HEK293 (cell line): ENCODE measurements at regions not wholly inside any gene's neighbourhood (a gene's known extent, or its start where the extent isn't known, plus 50 kb on each side); places are given as distances from the start of the nearest gene placed in this dataset.

ENCODE experiments used
- CTCF ChIA-PET: fragments of 350-600 bp; formaldehyde crosslinking; extraction: SDS; loops from one replicate; lab custom pipeline; 2021; ENCODE audit warnings: antibody characterized with exemption; lab: Yijun Ruan, JAX
- POLR2A ChIA-PET: fragments of 300-600 bp; formaldehyde crosslinking; extraction: SDS; loops from one replicate; lab custom pipeline; 2020; ENCODE audit warnings: antibody characterized with exemption, inconsistent platforms; lab: Yijun Ruan, JAX
- H3K27ac ChIP-seq: fragments of 200-500 bp; sonication (Bioruptor generic); 2 replicates; pipeline ENCODE4 v1.5.1; 2014; ENCODE audit warnings: low read depth, low read length, control low read depth, inconsistent platforms; ENCODE audit errors: extremely low read depth
- H3K36me3 ChIP-seq, 2 experiments: fragments of 200-500 bp in 1 of 2; sonication (Bioruptor generic) in 1 of 2; 1 replicate in 1 of 2; 2 replicates in 1 of 2; pipeline ENCODE4 v1.5.1; 2014 to 2017; ENCODE audit warnings: inconsistent platforms in 2 of 2, low read length in 2 of 2; ENCODE audit not compliant: control insufficient read depth in 2 of 2, insufficient read depth in 1 of 2
- H3K4me1 ChIP-seq: fragments of 200-500 bp; sonication (Bioruptor generic); 2 replicates; pipeline ENCODE4 v1.5.1; 2014; ENCODE audit warnings: mild to moderate bottlenecking, low read length, inconsistent platforms; ENCODE audit not compliant: control insufficient read depth, insufficient read depth
- H3K4me3 ChIP-seq: 2 replicates; pipeline ENCODE4 v1.5.1; 2011; ENCODE audit warnings: low read depth, mild to moderate bottlenecking, control low read depth, low read length, moderate library complexity
- H3K9me3 ChIP-seq: fragments of 200-500 bp; sonication (Bioruptor generic); 2 replicates; pipeline ENCODE4 v1.5.1; 2014; ENCODE audit warnings: low read depth, low read length, inconsistent platforms; ENCODE audit not compliant: control insufficient read depth, insufficient read depth
- FEZF1 ChIP-seq: fragments of 450-650 bp; formaldehyde crosslinking; IDR thresholded peaks from 2 replicates; pipeline ENCODE4 v1.5.1; 2016; ENCODE audit warnings: missing biosample characterization, missing genetic modification characterization
- KLF1 ChIP-seq: fragments of 450-650 bp; formaldehyde crosslinking; IDR thresholded peaks from 2 replicates; pipeline ENCODE4 v1.5.1; 2016; ENCODE audit warnings: missing biosample characterization, missing genetic modification characterization
- KLF10 ChIP-seq: fragments of 450-650 bp; IDR thresholded peaks from 2 replicates; pipeline ENCODE4 v1.5.1; 2018; ENCODE audit warnings: missing biosample characterization, mild to moderate bottlenecking, missing genetic modification characterization
- KLF16 ChIP-seq: fragments of 450-650 bp; formaldehyde crosslinking; IDR thresholded peaks from 2 replicates; pipeline ENCODE4 v1.5.1; 2017; ENCODE audit warnings: missing biosample characterization, missing genetic modification characterization
- SP2 ChIP-seq: fragments of 450-650 bp; formaldehyde crosslinking; IDR thresholded peaks from 2 replicates; pipeline ENCODE4 v1.5.1; 2016; ENCODE audit warnings: missing biosample characterization, missing genetic modification characterization
- YY2 ChIP-seq: fragments of 450-650 bp; formaldehyde crosslinking; IDR thresholded peaks from 2 replicates; pipeline ENCODE4 v1.5.1; 2016; ENCODE audit warnings: missing biosample characterization, missing genetic modification characterization
- ZBTB17 ChIP-seq: fragments of 450-650 bp; formaldehyde crosslinking; IDR thresholded peaks from 2 replicates; pipeline ENCODE4 v1.5.1; 2016; ENCODE audit warnings: missing biosample characterization, missing genetic modification characterization
- ZFP37 ChIP-seq: fragments of 450-650 bp; formaldehyde crosslinking; IDR thresholded peaks from 2 replicates; pipeline ENCODE4 v1.5.1; 2016; ENCODE audit warnings: missing biosample characterization, missing genetic modification characterization
- ZNF138 ChIP-seq: fragments of 450-650 bp; formaldehyde crosslinking; IDR thresholded peaks from 2 replicates; pipeline ENCODE4 v1.5.1; 2016; ENCODE audit warnings: missing biosample characterization, missing genetic modification characterization, borderline replicate concordance
- ZNF174 ChIP-seq: fragments of 450-650 bp; formaldehyde crosslinking; IDR thresholded peaks from 2 replicates; pipeline ENCODE4 v1.5.0; 2017; ENCODE audit warnings: missing biosample characterization, mild to moderate bottlenecking, missing genetic modification characterization
- ZNF175 ChIP-seq: fragments of 450-650 bp; formaldehyde crosslinking; IDR thresholded peaks from 2 replicates; pipeline ENCODE4 v1.5.1; 2016; ENCODE audit warnings: missing biosample characterization, missing genetic modification characterization
- ZNF341 ChIP-seq: fragments of 450-650 bp; formaldehyde crosslinking; IDR thresholded peaks from 2 replicates; pipeline ENCODE4; 2016; ENCODE audit warnings: low read depth, missing biosample characterization, missing genetic modification characterization
- ZNF350 ChIP-seq: fragments of 450-650 bp; formaldehyde crosslinking; IDR thresholded peaks from 2 replicates; pipeline ENCODE4 v1.5.0; 2017; ENCODE audit warnings: missing biosample characterization, mild to moderate bottlenecking, missing genetic modification characterization
- ZNF391 ChIP-seq: fragments of 450-650 bp; formaldehyde crosslinking; IDR thresholded peaks from 2 replicates; pipeline ENCODE4 v1.5.1; 2016; ENCODE audit warnings: low read depth, missing biosample characterization, missing genetic modification characterization, borderline replicate concordance
- ZNF514 ChIP-seq: fragments of 450-650 bp; formaldehyde crosslinking; IDR thresholded peaks from 2 replicates; pipeline ENCODE4 v1.5.1; 2016; ENCODE audit warnings: missing biosample characterization, missing genetic modification characterization
- ZNF792 ChIP-seq: fragments of 450-650 bp; formaldehyde crosslinking; IDR thresholded peaks from 2 replicates; pipeline ENCODE4 v1.5.1; 2016; ENCODE audit warnings: missing biosample characterization, missing genetic modification characterization
- ZNF837 ChIP-seq: fragments of 450-650 bp; formaldehyde crosslinking; IDR thresholded peaks from 2 replicates; pipeline ENCODE4 v1.5.1; 2016; ENCODE audit warnings: missing biosample characterization, missing genetic modification characterization
- ZSCAN16 ChIP-seq: fragments of 450-650 bp; formaldehyde crosslinking; IDR thresholded peaks from 2 replicates; pipeline ENCODE4 v1.5.1; 2016; ENCODE audit warnings: missing biosample characterization, missing genetic modification characterization
- TF ChIP-seq, protein P1 (sequence below): fragments of 450-650 bp; formaldehyde crosslinking; IDR thresholded peaks from 2 replicates; pipeline ENCODE4 v1.5.1; 2016; ENCODE audit warnings: missing biosample characterization, missing genetic modification characterization
- TF ChIP-seq, protein P2 (sequence below): fragments of 450-650 bp; formaldehyde crosslinking; IDR thresholded peaks from 2 replicates; pipeline ENCODE4 v1.5.1; 2016; ENCODE audit warnings: missing biosample characterization, missing genetic modification characterization
- TF ChIP-seq, protein P3 (sequence below): fragments of 450-650 bp; formaldehyde crosslinking; IDR thresholded peaks from 2 replicates; pipeline ENCODE4 v1.5.1; 2016; ENCODE audit warnings: missing biosample characterization, missing genetic modification characterization
- TF ChIP-seq, protein P4 (sequence below): fragments of 450-650 bp; formaldehyde crosslinking; IDR thresholded peaks from 2 replicates; pipeline ENCODE4 v1.5.1; 2016; ENCODE audit warnings: missing biosample characterization, missing genetic modification characterization

DNA sequence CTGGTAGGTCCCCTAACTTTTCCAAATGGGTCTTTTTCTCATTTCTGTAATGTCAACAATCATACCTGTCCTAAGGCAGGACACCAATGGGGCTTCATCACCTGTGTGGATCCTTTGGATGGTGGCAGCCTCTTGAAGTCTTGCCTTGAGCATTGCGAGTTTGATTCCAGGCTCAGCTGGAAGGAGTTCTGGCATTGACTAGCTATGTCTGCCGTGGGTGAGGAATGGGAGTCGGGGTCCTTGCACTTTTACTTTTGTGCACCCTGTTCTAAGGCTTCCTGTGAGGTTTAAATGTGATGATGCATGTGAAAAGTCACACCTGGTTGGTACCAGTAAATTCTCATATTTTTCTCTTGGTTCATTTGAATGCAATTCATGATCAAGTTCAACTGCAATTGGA, 55.9 kb upstream of the CTBP2 start:
- H3K36me3 ChIP-seq, result no peaks in the 10 kb centered on the region
- H3K9me3 ChIP-seq, result no peaks in the 10 kb centered on the region
- TF ChIP-seq KLF16 (tag by site-specific recombination) (no peak), ZFP37 (tag by site-specific recombination) (no peak), ZNF514 (tag by site-specific recombination) (no peak), FEZF1 (tag by site-specific recombination) (no peak), ZSCAN16 (no peak), YY2 (tag by site-specific recombination) (no peak), ZNF174 (tag by site-specific recombination) (no peak), ZNF138 (tag by site-specific recombination) (no peak), ZNF341 (no peak), ZNF175 (tag by site-specific recombination) (no peak), SP2 (no peak)
- TF ChIP-seq, protein P1, sequence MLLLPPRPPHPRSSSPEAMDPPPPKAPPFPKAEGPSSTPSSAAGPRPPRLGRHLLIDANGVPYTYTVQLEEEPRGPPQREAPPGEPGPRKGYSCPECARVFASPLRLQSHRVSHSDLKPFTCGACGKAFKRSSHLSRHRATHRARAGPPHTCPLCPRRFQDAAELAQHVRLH (tag by site-specific recombination), result no peak
- TF ChIP-seq, protein P2, sequence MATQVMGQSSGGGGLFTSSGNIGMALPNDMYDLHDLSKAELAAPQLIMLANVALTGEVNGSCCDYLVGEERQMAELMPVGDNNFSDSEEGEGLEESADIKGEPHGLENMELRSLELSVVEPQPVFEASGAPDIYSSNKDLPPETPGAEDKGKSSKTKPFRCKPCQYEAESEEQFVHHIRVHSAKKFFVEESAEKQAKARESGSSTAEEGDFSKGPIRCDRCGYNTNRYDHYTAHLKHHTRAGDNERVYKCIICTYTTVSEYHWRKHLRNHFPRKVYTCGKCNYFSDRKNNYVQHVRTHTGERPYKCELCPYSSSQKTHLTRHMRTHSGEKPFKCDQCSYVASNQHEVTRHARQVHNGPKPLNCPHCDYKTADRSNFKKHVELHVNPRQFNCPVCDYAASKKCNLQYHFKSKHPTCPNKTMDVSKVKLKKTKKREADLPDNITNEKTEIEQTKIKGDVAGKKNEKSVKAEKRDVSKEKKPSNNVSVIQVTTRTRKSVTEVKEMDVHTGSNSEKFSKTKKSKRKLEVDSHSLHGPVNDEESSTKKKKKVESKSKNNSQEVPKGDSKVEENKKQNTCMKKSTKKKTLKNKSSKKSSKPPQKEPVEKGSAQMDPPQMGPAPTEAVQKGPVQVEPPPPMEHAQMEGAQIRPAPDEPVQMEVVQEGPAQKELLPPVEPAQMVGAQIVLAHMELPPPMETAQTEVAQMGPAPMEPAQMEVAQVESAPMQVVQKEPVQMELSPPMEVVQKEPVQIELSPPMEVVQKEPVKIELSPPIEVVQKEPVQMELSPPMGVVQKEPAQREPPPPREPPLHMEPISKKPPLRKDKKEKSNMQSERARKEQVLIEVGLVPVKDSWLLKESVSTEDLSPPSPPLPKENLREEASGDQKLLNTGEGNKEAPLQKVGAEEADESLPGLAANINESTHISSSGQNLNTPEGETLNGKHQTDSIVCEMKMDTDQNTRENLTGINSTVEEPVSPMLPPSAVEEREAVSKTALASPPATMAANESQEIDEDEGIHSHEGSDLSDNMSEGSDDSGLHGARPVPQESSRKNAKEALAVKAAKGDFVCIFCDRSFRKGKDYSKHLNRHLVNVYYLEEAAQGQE (tag by site-specific recombination), result no peak
- TF ChIP-seq, protein P3, sequence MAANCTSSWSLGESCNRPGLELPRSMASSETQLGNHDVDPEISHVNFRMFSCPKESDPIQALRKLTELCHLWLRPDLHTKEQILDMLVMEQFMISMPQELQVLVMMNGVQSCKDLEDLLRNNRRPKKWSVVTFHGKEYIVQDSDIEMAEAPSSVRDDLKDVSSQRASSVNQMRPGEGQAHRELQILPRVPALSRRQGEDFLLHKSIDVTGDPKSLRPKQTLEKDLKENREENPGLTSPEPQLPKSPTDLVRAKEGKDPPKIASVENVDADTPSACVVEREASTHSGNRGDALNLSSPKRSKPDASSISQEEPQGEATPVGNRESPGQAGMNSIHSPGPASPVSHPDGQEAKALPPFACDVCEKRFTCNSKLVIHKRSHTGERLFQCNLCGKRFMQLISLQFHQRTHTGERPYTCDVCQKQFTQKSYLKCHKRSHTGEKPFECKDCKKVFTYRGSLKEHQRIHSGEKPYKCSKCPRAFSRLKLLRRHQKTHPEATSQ (tag by site-specific recombination), result no peak
- no peak overlapping the region for H3K4me3 ChIP-seq
- CTCF ChIA-PET, result no interaction called here
- H3K4me1 ChIP-seq, result peaks cover 8% of the 10 kb centered on the region; the same call in 1 of the 2 replicates
- H3K27ac ChIP-seq, result no peak overlapping the region
- POLR2A ChIA-PET, result no interaction called here

DNA sequence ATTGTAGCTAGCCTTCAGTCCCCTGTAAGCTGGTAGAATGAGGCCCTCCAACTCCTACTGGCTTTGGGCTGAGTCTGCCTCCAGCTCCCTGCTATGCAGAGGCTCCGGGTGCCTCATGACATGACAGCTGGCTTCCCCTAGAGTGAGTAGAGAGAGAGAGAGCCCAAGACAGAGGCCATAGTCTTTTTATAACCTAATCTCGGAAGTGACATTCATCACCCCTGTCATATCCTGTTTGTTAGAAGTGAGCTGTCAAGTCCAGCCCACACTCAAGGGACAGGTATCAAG, 53.9 kb upstream of the CTBP2 start:
- ChIA-PET CTCF (interaction anchor here (0.6 kb wide), 1 partner anchor 9 kb away, joined by 3 read pairs; no protein-coding TSS in a partner anchor), POLR2A (no interaction called here)
- Histone ChIP-seq H3K4me3 (no peak overlapping the region), H3K4me1 (peaks cover 8% of the 10 kb centered on the region; the same call in 1 of the 2 replicates), H3K36me3 (no peaks in the 10 kb centered on the region), H3K9me3 (no peaks in the 10 kb centered on the region), H3K27ac (no peak overlapping the region)
- TF ChIP-seq ZNF350 (peak; percentile 74), KLF10 (tag by site-specific recombination) (no peak)

DNA sequence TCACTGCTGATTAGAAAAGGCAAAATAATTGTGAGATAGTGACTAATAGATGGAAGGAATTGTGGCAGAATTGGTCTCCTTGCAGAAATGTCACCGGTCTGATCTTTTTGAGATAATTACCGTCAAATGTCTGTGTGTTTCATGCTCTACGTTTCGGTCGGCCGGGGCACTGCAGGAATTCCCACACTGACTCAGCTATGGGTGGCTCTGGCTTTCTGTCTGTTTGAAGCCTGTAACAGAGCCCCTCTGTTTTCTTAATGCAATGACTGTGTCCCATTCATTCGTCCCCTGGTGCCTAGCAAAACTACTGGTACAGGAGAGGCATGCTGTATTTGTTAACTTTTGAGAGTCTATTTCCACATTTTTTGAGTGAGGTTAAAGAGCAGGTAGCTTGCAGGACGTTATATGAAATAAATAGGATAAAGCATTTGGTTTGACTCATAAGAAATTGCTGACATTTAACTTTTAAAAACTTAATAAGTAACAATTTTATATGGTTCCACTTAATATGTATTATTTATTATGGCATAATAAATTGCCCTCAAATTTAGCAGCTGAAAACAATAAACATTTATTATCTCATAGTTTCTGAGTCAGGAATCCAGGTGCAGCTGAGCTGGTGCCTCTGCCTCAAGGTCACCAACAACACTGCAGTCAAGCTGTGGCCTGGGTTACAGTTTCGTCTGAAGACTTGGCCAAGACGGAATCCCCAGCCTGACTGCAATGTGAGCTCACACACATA, 53.3 kb upstream of the CTBP2 start:
- Histone ChIP-seq H3K36me3 (no peaks in the 10 kb centered on the region), H3K27ac (no peak overlapping the region), H3K9me3 (no peaks in the 10 kb centered on the region), H3K4me1 (peaks cover 8% of the 10 kb centered on the region; the same call in 1 of the 2 replicates), H3K4me3 (no peak overlapping the region)
- POLR2A ChIA-PET, result no interaction called here
- TF ChIP-seq ZNF837 (tag by site-specific recombination) (no peak), KLF16 (tag by site-specific recombination) (no peak), KLF1 (tag by site-specific recombination) (no peak), ZNF391 (tag by site-specific recombination) (no peak), ZNF792 (no peak), ZBTB17 (no peak)
- TF ChIP-seq, protein P3 (tag by site-specific recombination), result no peak
- TF ChIP-seq, protein P4, sequence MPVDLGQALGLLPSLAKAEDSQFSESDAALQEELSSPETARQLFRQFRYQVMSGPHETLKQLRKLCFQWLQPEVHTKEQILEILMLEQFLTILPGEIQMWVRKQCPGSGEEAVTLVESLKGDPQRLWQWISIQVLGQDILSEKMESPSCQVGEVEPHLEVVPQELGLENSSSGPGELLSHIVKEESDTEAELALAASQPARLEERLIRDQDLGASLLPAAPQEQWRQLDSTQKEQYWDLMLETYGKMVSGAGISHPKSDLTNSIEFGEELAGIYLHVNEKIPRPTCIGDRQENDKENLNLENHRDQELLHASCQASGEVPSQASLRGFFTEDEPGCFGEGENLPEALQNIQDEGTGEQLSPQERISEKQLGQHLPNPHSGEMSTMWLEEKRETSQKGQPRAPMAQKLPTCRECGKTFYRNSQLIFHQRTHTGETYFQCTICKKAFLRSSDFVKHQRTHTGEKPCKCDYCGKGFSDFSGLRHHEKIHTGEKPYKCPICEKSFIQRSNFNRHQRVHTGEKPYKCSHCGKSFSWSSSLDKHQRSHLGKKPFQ, result no peak
- CTCF ChIA-PET, result interaction anchor here (0.6 kb wide), 1 partner anchor 10 kb away, joined by 3 read pairs; no protein-coding TSS in a partner anchor
